WTC11 (cell line): ENCODE measurements at regions not wholly inside any gene's neighbourhood (a gene's known extent, or its start where the extent isn't known, plus 50 kb on each side); places are given as distances from the start of the nearest gene placed in this dataset.

Experiments used
- ATAC-seq: fragments of 200-7000 bp; cut with Tn5 transposase; 2 replicates; pipeline ENCODE4 v1.10.0; 2021; ENCODE audit warnings: mild to moderate bottlenecking, moderate library complexity
- CTCF ChIA-PET: fragments of 300-600 bp; sonication (Branson Sonifier 250); formaldehyde crosslinking; loops from one replicate; lab custom pipeline; 2021; ENCODE audit warnings: antibody characterized with exemption; lab: Charles Lee
- POLR2A ChIA-PET: fragments of 350-600 bp; sonication (Branson Sonifier 250); formaldehyde crosslinking; loops from one replicate; lab custom pipeline; 2021; ENCODE audit warnings: antibody characterized with exemption; lab: Charles Lee
- DNase-seq: peaks from one replicate; pipeline ENCODE4 v3.0.0; 2021; ENCODE audit warnings: low spot score
- H3K27ac Mint-ChIP-seq: 2 replicates; pipeline ENCODE4 v1.8.0; 2021; ENCODE audit warnings: mixed read lengths
- H3K27me3 Mint-ChIP-seq: 2 replicates; pipeline ENCODE4 v1.8.0; 2021; ENCODE audit warnings: low read depth, mild to moderate bottlenecking, moderate library complexity, mixed read lengths
- H3K36me3 Mint-ChIP-seq: 2 replicates; pipeline ENCODE4 v1.8.0; 2021; ENCODE audit warnings: mixed read lengths
- H3K4me1 Mint-ChIP-seq: 2 replicates; pipeline ENCODE4 v1.8.0; 2022; ENCODE audit warnings: mixed read lengths
- H3K4me3 Mint-ChIP-seq: 2 replicates; pipeline ENCODE4 v1.8.0; 2021; ENCODE audit warnings: mild to moderate bottlenecking, moderate library complexity, mixed read lengths
- H3K9me3 Mint-ChIP-seq: 2 replicates; pipeline ENCODE4 v1.8.0; 2021; ENCODE audit warnings: mixed read lengths
- ATF2 ChIP-seq: sonication (generic); formaldehyde crosslinking; IDR thresholded peaks from 2 replicates; pipeline ENCODE4 v1.8.1; 2022; ENCODE audit warnings: low read depth, missing genetic modification reagents, borderline replicate concordance
- CBFB ChIP-seq: sonication (generic); formaldehyde crosslinking; IDR thresholded peaks from 2 replicates; pipeline ENCODE4 v1.8.1; 2022; ENCODE audit warnings: mild to moderate bottlenecking, low read depth, missing genetic modification reagents
- CTCF ChIP-seq: fragments of 200-600 bp; IDR thresholded peaks from 2 replicates; pipeline ENCODE4 v1.8.0; 2022; ENCODE audit warnings: antibody characterized with exemption
- E2F1 ChIP-seq: sonication (generic); formaldehyde crosslinking; IDR thresholded peaks from 2 replicates; pipeline ENCODE4 v1.8.0; 2022; ENCODE audit warnings: mild to moderate bottlenecking, missing genetic modification reagents
- FOXP1 ChIP-seq: sonication (generic); formaldehyde crosslinking; IDR thresholded peaks from 2 replicates; pipeline ENCODE4 v1.8.0; 2022; ENCODE audit warnings: missing genetic modification reagents, mild to moderate bottlenecking, moderate library complexity, borderline replicate concordance
- HMGA2 ChIP-seq: fragments of 250-450 bp; sonication (Bioruptor Pico); IDR thresholded peaks from 2 replicates; pipeline ENCODE4 v1.4.0; 2021; ENCODE audit warnings: mild to moderate bottlenecking, moderate library complexity
- NFATC4 ChIP-seq: fragments of 250-450 bp; sonication (Bioruptor Pico); IDR thresholded peaks from 2 replicates; pipeline ENCODE4 v1.9.0; 2021; ENCODE audit warnings: mild to moderate bottlenecking
- NFYB ChIP-seq: sonication (generic); formaldehyde crosslinking; conservative IDR thresholded peaks from 2 replicates; pipeline ENCODE4 v1.8.0; 2022; ENCODE audit warnings: low read depth, missing genetic modification reagents
- NR3C1 ChIP-seq: sonication (generic); formaldehyde crosslinking; conservative IDR thresholded peaks from 2 replicates; pipeline ENCODE4 v1.8.1; 2023; ENCODE audit warnings: low read depth, mild to moderate bottlenecking, missing genetic modification reagents
- PRRX2 ChIP-seq: fragments of 250-450 bp; sonication (Bioruptor Pico); IDR thresholded peaks from 2 replicates; pipeline ENCODE4 v1.8.0; 2021; ENCODE audit warnings: mild to moderate bottlenecking
- SOX15 ChIP-seq: fragments of 250-450 bp; sonication (Bioruptor Pico); IDR thresholded peaks from 2 replicates; pipeline ENCODE4 v1.9.0; 2021; ENCODE audit warnings: mild to moderate bottlenecking
- TEAD4 ChIP-seq: sonication (generic); formaldehyde crosslinking; IDR thresholded peaks from 2 replicates; pipeline ENCODE4 v1.8.0; 2022; ENCODE audit warnings: mild to moderate bottlenecking, missing genetic modification reagents
- ZNF121 ChIP-seq: sonication (generic); formaldehyde crosslinking; IDR thresholded peaks from 2 replicates; pipeline ENCODE4 v1.8.0; 2023; ENCODE audit warnings: missing genetic modification reagents
- ZNF219 ChIP-seq: sonication (generic); formaldehyde crosslinking; IDR thresholded peaks from 2 replicates; pipeline ENCODE4 v1.8.0; 2023; ENCODE audit warnings: missing genetic modification reagents, mild to moderate bottlenecking, borderline replicate concordance
- ZNF317 ChIP-seq: sonication (generic); formaldehyde crosslinking; IDR thresholded peaks from 2 replicates; pipeline ENCODE4 v1.8.1; 2023; ENCODE audit warnings: low read depth, mild to moderate bottlenecking, moderate library complexity, missing genetic modification reagents, borderline replicate concordance
- ZNF396 ChIP-seq: fragments of 250-450 bp; sonication (Bioruptor Pico); IDR thresholded peaks from 2 replicates; pipeline ENCODE4 v1.8.0; 2021; ENCODE audit warnings: mild to moderate bottlenecking, moderate library complexity, borderline replicate concordance
- ZNF532 ChIP-seq: fragments of 250-450 bp; sonication (Bioruptor Pico); IDR thresholded peaks from 2 replicates; pipeline ENCODE4 v1.9.0; 2021; ENCODE audit warnings: mild to moderate bottlenecking, borderline replicate concordance
- ZSCAN18 ChIP-seq: fragments of 250-450 bp; sonication (Bioruptor Pico); IDR thresholded peaks from 2 replicates; pipeline ENCODE4 v2.1.2; 2022; ENCODE audit warnings: mild to moderate bottlenecking, moderate library complexity
- TF ChIP-seq, protein P1 (sequence below): sonication (generic); formaldehyde crosslinking; conservative IDR thresholded peaks from 2 replicates; pipeline ENCODE4 v1.8.1; 2022; ENCODE audit warnings: mild to moderate bottlenecking, missing genetic modification reagents
- TF ChIP-seq, protein P2 (sequence below): sonication (generic); formaldehyde crosslinking; IDR thresholded peaks from 2 replicates; pipeline ENCODE4 v1.8.1; 2022; ENCODE audit warnings: mild to moderate bottlenecking, moderate library complexity, missing genetic modification reagents
- TF ChIP-seq, protein P3 (sequence below): fragments of 250-450 bp; sonication (Bioruptor Pico); IDR thresholded peaks from 2 replicates; pipeline ENCODE4 v1.8.0; 2021; ENCODE audit warnings: mild to moderate bottlenecking

- TF ChIP-seq ZSCAN18, result no peak
- no peak for TF ChIP-seq ZNF121 (CRISPR knock-in tag)
- TF ChIP-seq, protein P1, sequence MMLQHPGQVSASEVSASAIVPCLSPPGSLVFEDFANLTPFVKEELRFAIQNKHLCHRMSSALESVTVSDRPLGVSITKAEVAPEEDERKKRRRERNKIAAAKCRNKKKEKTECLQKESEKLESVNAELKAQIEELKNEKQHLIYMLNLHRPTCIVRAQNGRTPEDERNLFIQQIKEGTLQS (CRISPR knock-in tag), result no peak
- TF ChIP-seq ZNF396, result no peak
Observed at GRCh38 chr14:31990183-31990857, 86.8 kb upstream of the ARHGAP5 start (continued).

- POLR2A ChIA-PET, result no interaction called here
Observed at GRCh38 chr14:31990926-31991572, 86.1 kb upstream of the ARHGAP5 start.

DNA sequence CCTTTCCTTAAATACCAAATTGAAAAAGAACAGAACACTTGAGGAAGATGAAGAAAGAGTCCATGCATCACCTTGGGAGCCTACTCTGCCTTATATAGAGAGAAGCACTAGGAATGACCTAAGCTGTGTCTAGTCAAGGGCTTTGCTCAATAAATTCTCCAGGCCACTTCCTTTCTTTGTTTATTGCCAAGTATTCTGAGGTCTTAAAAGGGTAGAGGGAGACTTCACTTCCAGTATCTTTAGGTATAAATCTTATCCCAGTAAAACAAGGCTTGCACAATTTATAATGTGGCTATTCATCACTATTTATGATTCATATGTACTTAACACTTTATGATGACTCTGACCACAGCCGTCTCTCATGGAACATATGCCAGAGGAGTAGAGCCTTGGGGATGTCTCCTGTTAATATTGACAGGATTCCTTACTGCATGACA lies 85.1 kb upstream of the ARHGAP5 start:
- ATAC-seq (no peak), DNase-seq (no peak)
- ChIA-PET CTCF (no interaction called here), POLR2A (no interaction called here)
- Mint-ChIP-seq H3K9me3 (0 out of 2 replicates have a peak, but pooled peaks cover 7% of the 10 kb centered on the region), H3K4me3 (no peak overlapping the region), H3K27ac (no peak overlapping the region), H3K36me3 (no peaks in the 10 kb centered on the region), H3K4me1 (peaks cover 19% of the 10 kb centered on the region), H3K27me3 (no peaks in the 10 kb centered on the region)
- TF ChIP-seq ZNF219 (CRISPR knock-in tag) (no peak), ATF2 (CRISPR knock-in tag) (no peak), SOX15 (CRISPR knock-in tag) (no peak), E2F1 (no peak), HMGA2 (CRISPR knock-in tag) (no peak), PRRX2 (no peak), NR3C1 (CRISPR knock-in tag) (no peak), CTCF (no peak), NFATC4 (no peak), FOXP1 (CRISPR knock-in tag) (no peak), ZNF532 (CRISPR knock-in tag) (no peak), TEAD4 (no peak), CBFB (CRISPR knock-in tag) (no peak)
- TF ChIP-seq, protein P2, sequence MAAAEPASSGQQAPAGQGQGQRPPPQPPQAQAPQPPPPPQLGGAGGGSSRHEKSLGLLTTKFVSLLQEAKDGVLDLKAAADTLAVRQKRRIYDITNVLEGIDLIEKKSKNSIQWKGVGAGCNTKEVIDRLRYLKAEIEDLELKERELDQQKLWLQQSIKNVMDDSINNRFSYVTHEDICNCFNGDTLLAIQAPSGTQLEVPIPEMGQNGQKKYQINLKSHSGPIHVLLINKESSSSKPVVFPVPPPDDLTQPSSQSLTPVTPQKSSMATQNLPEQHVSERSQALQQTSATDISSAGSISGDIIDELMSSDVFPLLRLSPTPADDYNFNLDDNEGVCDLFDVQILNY (CRISPR knock-in tag), result no peak
- TF ChIP-seq, protein P3, sequence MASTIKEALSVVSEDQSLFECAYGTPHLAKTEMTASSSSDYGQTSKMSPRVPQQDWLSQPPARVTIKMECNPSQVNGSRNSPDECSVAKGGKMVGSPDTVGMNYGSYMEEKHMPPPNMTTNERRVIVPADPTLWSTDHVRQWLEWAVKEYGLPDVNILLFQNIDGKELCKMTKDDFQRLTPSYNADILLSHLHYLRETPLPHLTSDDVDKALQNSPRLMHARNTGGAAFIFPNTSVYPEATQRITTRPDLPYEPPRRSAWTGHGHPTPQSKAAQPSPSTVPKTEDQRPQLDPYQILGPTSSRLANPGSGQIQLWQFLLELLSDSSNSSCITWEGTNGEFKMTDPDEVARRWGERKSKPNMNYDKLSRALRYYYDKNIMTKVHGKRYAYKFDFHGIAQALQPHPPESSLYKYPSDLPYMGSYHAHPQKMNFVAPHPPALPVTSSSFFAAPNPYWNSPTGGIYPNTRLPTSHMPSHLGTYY (CRISPR knock-in tag), result no peak

More at GRCh38 chr14:31990926-31991572, 86.1 kb upstream of the ARHGAP5 start:
- Mint-ChIP-seq H3K4me3 (no peak overlapping the region), H3K4me1 (peaks cover 19% of the 10 kb centered on the region), H3K27me3 (no peaks in the 10 kb centered on the region)
- ATAC-seq (no peak), DNase-seq (no peak)
- CTCF ChIA-PET, result no interaction called here
- no peak for TF ChIP-seq NFYB (CRISPR knock-in tag)
- 0 out of 2 replicates have a peak, but pooled peaks have one; percentile 44 for TF ChIP-seq ZNF317 (CRISPR knock-in tag)
- TF ChIP-seq, all 79 proteins: peak for 1
- Mint-ChIP-seq H3K27ac (no peak overlapping the region), H3K9me3 (peaks cover 4% of the 10 kb centered on the region; the same call in 1 of the 2 replicates), H3K36me3 (no peaks in the 10 kb centered on the region)
